Stimulated activated CD4-positive, alpha-beta T cell treated with anti-CD3 and anti-CD28 coated beads, Interleukin-1b, Interleukin-23, amount 100 ng/mL, for 48 hours (primary cell): ENCODE measurements at regions not wholly inside any gene's neighbourhood (a gene's known extent, or its start where the extent isn't known, plus 50 kb on each side); places are given as distances from the start of the nearest gene placed in this dataset.
"Not testable (repeated sequence)": the region's sequence is repeated elsewhere in the genome, so short reads cannot be mapped to it uniquely, and the experiment has no call there.

ENCODE experiments used
- DNase-seq: peaks from one replicate; pipeline ENCODE4 v3.0.0-alpha.2; 2020

DNA sequence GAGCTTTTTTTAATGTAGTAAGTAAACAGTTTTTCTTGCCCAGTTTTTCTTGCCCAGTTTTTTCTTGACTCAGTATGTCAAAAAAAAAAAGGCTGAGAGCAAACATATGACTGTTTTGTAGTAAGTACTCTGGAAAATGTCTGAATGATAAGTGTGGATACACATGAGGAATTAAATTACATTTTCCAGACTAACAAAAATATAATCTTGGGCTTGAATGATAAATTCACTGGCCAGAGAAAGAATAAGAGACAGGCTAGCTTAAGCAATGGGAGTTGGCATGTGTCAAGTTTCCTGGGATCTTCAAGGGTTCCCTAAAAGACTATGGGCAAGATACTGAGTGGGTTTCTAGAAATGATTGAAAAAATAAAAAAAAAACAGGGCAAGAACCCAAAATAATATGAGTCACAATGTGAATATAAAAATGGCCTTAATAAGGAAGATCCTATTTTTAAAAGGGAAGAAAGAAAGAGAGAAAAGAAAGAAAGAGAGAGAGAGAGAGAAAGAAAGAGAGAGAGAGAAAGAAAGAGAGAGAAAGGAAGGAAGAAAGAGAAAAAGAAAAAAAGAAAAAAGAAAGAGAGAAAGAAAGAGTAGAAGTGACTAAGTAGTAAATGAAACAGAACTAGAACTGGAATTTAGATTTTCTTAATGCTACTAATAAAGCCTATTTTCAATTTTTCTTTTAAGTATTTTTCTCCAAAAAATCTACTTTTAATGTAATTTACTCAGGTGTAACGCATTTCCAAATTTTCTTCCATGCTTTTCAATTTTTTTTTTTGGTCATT, 60.2 kb downstream of the TFPI2 start:
- DNase-seq: no peak

DNA sequence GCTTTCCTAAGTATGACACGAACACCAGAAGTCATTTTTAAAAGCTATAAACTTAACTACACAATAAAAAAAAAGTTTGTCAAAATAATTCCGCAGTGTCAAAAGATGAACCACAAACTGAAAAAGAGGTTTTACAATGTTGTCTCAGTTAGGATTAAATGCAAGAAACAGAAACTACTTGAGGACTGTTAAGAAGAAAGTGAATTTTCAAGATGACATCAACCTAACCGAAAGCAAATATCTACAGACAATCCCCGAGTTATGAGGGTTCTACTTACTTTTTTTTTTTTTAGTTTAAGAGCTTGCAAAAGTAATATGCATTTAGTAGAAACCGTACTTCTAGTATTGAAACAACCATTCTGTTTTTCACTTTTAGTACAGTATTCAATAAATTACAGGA, 62.3 kb downstream of the TFPI2 start:
- DNase-seq: no peak

DNA sequence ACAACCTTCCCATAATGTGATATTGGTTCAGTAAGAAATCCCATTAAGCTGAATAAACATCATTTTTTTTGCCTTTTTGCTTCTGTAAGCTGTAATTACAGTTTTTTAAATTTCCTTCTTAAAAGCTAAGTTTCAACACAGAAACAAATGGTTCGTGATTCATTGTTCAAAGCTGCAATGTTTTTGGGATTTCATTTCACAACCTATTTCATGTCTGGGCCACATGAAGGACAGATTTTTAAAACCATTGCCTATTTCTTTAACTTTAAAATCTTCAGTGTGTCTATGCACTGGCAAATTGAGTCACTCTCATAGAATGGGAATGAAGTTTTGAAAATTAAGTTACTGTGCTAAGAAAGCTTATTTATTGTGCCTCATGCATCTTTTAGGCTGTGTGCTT, 66.9 kb downstream of the TFPI2 start:
- no peak for DNase-seq

DNA sequence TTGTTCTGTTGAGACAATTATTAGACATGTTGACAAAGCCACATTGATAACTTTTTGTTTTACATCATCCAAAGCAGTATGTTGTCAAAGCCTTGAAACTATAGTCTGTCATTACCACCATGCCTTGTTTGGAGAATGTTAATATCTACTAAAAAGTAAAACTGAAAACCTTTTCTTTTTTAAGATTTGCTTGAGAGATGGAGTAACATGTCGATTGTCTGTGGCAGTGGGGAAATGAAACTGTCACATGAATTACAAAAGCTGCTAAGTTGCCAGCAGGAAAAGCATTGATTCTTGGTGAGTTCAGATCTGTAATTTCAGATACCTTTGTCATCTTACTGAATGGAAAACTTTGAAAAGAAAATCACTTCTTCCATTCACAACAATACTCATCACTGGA, 69.1 kb downstream of the TFPI2 start:
- no peak for DNase-seq

DNA sequence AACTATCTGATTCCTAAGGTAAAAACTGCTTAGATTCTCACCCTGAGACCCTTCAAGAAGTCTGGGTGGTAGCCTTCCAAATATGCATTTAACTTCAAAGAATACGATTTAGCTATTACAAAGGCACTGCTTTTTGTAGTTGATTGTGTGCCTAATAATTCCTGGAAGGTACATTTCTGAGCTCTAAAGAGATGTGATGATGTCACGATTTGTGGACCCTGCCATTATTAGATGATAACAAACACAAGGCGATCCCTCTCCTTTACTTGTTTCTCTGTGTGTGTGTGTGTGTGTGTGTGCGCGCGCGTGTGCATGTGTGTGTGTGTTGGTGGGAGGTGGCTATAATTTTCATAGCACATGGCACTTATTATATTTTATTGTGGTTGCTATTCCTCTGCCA, 70.9 kb downstream of the TFPI2 start:
- no peak for DNase-seq

DNA sequence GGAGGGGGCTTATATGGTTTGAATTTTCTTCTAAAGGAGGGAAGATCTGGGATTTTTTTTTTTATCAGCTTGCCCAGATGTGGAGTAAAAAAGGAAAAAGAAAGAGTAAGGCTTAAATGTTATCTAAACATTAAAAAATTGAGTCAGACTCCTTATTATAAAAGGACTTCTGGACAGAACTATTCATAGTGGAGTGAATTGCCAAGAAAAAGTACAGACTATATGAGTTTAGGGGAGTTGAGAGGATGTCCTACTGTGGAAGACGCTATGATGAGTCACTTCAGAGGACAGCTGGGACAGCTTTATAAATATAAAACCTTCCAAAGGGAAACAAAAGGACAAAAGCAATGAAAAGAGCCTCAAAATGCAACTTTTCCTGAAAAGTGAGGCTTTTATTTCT, 73.0 kb downstream of the TFPI2 start:
- no peak for DNase-seq

DNA sequence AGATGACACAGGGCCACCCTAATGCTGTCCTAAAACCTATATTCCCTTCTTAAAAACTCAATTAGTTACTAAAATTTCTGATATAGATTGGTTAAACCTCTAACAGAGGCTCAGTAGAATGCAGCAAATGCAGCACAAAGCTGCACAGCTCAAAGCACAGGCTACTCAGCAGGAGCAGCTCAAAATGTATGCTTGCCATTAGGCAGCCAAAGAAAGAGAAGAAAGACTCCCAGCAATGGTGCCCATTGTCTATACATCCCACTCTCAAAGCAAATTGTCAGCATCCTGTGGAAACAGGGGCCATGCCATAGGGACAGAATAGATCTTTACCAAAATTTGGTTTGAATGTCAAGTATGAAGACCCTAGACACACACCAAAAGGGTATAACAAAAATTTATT, 73.5 kb downstream of the TFPI2 start:
- DNase-seq: no peak

DNA sequence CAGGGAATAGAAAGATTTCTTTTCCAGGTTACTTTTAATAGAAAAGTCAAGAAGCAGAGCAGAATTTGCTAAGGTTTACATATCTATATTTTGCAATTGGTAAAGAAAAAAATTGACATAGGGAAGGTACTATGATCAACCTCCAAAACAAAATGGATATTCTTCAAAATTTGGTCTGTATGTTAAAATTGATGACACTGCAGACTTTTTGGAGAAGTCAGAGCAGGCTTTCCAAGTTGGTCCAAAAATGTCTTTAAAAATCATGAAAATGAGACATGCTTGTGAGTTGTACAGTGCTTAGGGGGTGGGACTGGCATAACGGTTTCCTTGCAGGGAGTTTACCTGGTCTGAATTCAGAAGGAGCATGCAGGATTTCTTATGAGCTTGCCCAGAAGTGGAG, 77.0 kb downstream of the TFPI2 start:
- no peak for DNase-seq

DNA sequence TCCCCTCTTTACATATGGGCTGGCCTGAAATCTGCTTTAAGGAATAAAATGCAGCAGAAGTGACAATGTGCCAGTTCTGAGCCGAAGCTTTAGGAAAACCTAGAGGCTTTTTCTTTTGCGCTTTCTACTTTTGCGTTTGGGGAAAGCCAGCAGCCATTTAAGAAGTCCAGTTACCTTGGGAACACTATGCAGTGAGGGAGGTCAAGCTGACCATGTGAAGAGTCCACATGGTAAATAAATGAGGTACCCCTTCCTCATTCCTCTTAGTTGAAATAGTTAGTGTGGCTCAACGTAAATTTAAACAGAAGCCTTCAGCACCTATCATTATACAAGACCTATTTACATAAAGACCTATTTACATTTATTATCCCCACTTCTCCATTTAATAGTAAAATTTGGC, 78.5 kb downstream of the TFPI2 start:
- DNase-seq: no peak

DNA sequence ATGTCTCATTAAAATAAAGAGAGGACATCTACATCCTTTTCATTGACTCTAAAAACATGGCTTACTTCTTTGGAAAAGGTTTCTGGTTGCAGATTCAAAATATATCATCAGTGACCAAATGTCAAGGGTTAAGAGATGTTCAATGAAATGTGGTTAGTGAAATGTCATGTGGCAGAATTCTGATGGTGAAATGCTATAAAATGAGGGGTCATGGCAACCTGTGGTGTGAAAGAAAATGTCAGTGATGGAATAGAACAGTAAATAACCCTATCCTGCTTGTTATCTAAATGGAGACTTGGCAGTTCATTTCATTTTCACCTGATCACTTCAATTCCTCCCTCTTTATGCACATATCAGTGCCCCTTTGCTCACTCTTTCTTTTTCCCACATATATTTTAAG, 79.4 kb downstream of the TFPI2 start:
- DNase-seq: no peak

DNA sequence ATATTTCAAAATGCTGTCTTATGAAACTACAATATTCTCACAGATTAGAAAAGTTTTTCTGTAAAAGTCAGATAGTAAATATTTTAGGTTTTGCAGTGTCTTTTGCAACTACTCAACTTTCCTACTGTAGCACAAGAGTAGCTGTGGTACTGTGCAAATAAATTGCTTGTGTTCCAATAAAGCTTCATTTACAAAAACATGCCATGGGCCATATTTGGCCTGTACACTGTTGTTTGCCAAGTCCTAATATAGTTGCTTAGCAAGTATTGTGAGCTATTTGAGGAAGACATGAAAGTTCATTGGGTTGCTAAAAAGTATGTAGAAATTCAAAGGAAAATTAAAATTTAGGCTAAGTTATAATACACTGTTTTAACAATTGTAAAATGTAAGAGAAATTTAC, 80.0 kb downstream of the TFPI2 start:
- no peak for DNase-seq

DNA sequence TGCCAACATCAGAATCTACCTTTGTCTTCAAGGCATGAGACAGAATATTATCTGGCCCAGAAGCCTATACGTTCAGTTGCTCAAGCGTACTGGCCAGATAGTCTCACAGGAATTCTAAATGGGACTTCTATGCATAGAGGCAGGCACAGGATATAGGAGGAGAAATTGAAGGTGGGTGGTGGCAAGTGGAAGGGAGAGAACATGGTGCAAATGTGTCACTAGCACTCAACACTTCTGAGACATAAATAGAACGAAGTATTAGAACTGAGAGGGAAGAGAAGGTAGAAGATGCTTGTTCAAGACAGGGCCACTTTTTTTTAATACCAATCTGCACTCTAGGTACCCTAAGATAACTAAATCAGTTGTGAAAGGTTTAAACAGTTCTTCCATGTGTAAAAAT, 85.8 kb downstream of the TFPI2 start:
- DNase-seq: no peak

DNA sequence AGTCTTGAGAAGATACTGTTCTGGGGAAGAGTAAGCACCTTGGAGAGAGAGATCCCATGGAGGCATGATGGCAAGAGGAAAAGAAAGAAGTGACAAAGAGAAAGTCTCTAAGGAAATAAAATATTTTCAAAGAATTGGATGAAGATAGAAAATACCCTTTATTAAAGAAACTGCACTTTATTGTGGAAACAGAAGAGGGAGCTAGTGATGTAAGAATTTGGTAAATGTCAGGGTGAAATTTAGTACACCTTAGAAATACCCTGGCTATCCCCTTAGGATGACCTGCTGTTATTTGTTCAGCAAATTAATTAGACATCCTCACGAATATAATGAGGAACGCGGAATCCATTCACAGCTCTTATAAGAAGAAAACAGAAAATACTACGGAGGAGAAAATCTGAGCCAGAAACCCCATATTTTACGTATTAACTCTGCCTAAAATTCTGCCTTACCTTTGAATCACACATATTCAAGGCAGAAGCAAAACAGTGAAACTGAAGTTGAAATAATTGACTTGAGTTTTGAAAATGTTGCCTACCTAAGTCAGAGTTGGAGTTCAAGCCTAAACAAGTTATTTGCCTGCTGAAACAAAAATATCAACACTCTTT, 90.7 kb downstream of the TFPI2 start:
- DNase-seq: no peak

DNA sequence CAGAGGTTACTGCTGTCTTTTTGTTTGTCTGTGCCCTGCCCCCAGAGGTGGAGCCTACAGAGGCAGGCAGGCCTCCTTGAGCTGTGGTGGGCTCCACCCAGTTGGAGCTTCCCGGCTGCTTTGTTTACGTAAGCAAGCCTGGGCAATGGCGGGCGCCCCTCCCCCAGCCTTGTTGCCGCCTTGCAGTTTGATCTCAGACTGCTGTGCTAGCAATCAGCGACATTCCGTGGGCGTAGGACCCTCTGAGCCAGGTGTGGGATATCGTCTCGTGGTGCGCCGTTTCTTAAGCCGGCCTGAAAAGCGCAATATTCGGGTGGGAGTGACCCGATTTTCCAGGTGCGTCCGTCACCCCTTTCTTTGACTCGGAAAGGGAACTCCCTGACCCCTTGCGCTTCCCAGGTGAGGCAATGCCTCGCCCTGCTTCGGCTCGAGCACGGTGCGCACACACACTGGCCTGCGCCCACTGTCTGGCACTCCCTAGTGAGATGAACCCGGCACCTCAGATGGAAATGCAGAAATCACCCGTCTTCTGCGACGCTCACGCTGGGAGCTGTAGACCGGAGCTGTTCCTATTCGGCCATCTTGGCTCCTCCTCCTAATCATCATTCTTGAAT, 97.4 kb downstream of the TFPI2 start:
- not testable (repeated sequence) for DNase-seq

DNA sequence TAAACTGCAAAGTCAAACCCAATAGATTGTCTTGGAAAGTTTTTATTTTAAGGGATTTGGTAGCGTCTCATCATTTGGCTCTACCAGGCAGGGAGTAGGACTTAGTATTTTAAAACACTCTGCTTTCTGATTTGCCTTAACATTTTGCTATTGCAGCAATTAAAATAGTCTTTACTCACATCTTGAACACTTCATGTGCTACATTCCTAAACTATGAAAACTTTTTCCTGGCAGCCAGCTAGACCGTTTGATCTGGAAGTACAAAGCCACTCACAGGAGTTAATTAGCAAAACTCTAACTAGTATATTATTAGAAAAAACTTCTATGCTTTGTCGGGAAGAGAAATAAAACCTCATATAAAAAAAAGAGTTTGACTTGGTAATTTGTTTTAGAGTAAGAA, 111.4 kb downstream of the TFPI2 start:
- no peak for DNase-seq

DNA sequence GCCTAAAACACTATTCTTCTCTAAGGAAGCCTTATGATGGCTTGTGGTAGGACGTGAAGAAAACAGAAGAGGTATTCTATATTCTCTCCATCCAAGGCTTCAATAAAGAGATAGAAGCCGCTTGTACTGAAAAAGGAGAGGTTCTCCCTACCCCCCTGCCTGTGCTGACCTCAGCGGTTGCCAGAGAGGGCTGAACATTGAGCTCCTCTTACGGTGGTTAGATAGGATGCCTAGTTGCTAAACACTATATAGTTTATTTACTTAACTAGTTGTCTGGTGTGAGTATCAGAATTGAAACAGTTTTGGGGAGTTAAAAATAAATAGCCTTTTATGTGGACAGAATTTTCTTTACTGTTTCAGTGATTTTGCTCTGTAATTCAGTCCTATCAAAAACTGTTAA, 112.2 kb downstream of the TFPI2 start:
- no peak for DNase-seq

DNA sequence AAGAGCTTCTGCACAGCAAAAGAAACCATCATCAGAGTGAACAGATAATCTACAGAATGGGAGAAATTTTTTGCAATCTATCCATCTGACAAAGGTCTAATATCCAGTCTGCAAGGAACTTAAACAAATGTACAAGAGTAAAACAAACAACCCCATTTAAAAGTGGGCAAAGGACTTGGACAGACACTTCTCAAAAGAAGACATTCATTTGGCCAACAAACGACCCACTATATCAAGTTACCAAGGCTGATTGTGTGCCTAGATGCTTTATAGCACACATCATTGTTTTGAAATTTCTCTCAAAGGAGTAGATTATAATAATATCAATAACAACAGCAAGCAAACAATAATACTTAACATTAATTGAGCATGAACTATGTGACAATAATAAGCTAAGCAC, 117.1 kb downstream of the TFPI2 start:
- DNase-seq: no peak

DNA sequence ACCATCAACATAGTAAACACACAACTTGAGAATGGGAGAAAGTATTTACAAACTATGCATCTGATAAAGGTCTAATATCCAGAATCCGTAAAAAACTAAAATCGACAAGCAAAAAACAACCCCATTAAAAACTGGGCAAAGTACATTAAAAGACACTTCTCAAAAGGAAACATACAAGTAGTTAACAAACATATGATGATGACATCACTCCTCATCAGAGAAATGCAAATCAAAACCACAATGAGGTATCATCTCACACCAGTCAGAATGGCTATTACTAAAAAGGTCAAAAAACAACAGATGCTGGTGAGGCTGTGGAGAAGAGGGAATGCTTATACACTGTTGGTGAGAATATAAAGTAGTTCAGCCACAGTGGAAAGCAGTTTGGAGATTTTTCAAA, 125.1 kb downstream of the TFPI2 start:
- DNase-seq: no peak

DNA sequence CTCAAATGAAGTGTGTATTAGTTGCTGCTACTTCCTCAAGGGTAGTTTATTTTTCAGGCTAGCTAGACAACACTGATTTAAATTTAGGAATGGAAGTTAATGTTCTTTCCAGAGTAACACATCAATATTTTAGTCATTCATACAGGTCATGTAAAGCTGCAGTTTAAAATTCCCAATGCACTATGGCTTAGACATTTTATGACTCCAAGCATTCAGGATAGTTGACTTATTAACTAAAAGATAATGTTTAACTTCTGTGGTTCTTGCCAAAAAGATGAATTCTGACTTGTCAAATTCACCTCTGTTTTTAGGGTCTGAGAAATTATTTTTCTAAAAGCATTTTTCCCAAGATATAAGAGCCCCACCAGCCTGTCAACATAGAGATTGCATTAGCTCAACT, 131.9 kb downstream of the TFPI2 start:
- DNase-seq: no peak

DNA sequence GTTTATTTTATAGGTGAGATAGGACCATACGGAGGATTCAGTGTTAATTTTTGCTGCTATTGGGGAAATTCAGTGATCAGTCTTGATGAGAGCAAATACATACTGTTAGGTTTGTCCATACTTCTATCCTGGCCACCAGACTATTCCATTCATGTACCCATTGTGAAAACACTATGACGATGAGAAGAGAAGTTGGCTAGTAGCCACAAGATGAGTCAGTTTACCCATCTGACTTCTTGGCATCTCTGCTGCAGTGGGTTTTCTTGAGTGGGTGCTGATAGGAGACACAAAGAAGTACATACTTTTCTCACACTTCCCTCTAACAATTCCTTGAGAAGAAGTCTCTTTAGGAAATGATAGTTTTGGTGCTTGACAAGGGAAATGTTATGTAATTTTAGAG, 133.1 kb downstream of the TFPI2 start:
- no peak for DNase-seq

DNA sequence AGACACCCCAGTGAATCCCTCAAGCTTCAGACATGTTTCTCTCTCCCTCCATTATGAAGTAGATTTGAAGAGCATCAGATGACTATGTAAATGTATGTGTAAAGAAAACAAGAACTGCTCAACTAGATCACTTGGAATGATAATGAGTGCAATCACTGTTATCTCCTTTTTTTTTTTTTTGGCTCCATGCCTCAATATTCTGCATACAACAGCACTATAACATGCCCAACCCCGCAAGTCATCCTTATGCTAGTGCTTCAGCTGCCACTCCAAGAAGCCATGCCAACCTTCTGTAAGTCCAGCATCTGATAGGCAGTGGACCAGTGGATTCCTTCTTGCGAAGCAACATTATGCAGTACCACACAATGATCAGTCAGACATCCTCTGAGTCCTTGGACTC, 133.7 kb downstream of the TFPI2 start:
- no peak for DNase-seq

DNA sequence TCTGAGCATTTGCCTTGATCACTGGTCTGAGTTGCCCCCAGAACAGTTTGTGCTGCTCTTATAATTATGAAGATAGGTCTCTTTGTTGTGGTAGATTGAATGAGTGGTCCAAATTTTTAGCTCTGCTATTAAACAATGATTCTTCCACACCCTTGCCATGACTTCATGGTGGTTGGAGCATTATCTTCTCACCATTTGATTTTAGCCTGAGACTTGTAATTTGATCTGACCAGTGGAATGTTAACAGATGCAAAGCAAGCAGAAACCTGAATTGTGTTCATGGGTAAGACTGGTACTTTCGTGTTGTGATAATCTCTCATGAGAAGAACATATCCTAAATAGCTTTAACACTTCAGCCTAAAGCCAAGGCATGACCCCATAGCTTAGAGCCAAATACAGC, 139.1 kb downstream of the TFPI2 start:
- DNase-seq: no peak

DNA sequence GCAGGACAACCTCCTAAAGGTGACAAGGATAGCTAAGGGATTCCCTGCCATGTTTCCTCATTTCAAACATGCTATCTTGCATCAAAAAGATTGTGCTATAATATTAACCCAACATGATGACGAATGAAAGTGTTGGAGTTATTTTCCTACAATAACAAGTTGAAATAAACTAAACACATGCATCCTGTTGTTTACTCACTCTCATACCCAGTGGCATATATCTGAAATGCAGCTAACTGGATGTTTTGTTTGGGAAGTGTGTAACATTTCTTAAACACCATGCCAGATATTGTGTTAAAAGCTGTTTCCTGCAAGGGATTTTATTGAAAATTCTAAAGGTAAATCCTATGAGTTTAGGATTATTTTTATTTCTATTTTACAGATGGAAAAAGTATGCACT, 139.6 kb downstream of the TFPI2 start:
- no peak for DNase-seq

DNA sequence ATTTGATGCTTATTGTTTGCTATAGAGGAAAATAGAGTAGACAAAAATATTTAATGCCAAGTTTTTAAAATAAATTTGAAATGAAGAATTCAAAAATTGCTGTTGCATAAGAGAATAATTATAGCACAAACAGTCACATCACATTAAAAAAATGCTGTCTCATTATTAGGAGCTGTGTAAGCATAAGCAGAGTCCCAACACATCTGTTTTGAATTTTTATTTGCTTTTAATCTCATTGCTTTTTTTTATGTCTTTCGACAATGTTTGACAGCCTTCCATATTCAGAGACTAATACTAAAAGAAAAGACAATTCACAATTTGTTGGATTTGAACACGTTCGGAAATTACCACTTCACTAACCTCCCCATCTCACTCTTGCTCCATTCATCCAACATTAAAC, 143.5 kb downstream of the TFPI2 start:
- DNase-seq: no peak

DNA sequence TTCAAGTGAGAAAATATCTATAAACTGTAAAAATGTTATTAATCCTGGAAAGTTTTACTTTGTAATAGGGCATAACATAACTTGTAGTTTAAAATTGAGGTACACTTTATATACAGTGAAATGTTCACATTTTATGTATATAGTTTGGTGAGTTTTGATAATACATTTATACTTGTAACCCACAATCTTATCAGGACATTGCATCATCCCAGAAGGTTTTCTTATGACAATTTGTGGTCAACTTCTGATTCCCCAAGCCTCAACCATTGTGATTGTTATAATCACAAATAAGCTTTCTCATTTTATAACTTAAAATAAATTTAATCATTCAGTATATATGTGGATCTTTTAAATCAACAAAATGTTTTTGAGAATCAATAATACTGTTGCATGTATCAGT, 151.1 kb downstream of the TFPI2 start:
- no peak for DNase-seq
